Esophagus (tissue), 2 donors: ENCODE measurements at regions not wholly inside any gene's neighbourhood (a gene's known extent, or its start where the extent isn't known, plus 50 kb on each side); places are given as distances from the start of the nearest gene placed in this dataset.

Experiments
- H3K27ac ChIP-seq, 2 donors: one replicate each; pipeline ENCODE4 v1.5.1; 2013; ENCODE audit warnings: low read depth in 2 of 2, mild to moderate bottlenecking in 2 of 2, inconsistent platforms in 1 of 2, low read length in 1 of 2, moderate library complexity in 1 of 2
- H3K27me3 ChIP-seq, 2 donors: one replicate each; pipeline ENCODE4 v1.6.1; 2013; ENCODE audit warnings: low read length in 2 of 2, control low read depth in 1 of 2, mild to moderate bottlenecking in 1 of 2; ENCODE audit not compliant: insufficient read depth in 2 of 2, control insufficient read depth in 1 of 2
- H3K36me3 ChIP-seq, 2 donors: one replicate each; pipeline ENCODE4 v1.6.1; 2013; ENCODE audit warnings: low read length in 1 of 2; ENCODE audit not compliant: control insufficient read depth in 2 of 2, insufficient read depth in 2 of 2
- H3K4me1 ChIP-seq, 2 donors: one replicate each; pipeline ENCODE4 v1.6.1; 2013; ENCODE audit warnings: low read length in 1 of 2; ENCODE audit not compliant: control insufficient read depth in 2 of 2, insufficient read depth in 2 of 2
- H3K4me3 ChIP-seq, 2 donors: one replicate each; pipeline ENCODE4 v1.5.1; 2013; ENCODE audit warnings: low read length in 2 of 2, mild to moderate bottlenecking in 2 of 2, low read depth in 1 of 2, moderate library complexity in 1 of 2
- H3K9me3 ChIP-seq, 2 donors: one replicate each; pipeline ENCODE4 v1.6.1; 2013; ENCODE audit warnings: mild to moderate bottlenecking in 2 of 2, low read depth in 1 of 2, low read length in 1 of 2, moderate library complexity in 1 of 2; ENCODE audit not compliant: control insufficient read depth in 2 of 2, insufficient read depth in 1 of 2
- WGBS, 2 donors: extraction: QIAGEN DNeasy Blood & Tissue Kit; methylation state at CpG; one replicate each; pipeline ENCODE4 v1.1.7; 2013; 5-methylcytosine and 5-hydroxymethylcytosine counted together
- donor health status: healthy with polysubstance abuse.
- donor health status: Bipolar disorder and iron deficiency.

GRCh38 chr13:33730619-33731018 is 87.3 kb upstream of the RFC3 start:
- Histone ChIP-seq H3K9me3 (no peaks in the 10 kb centered on the region), H3K4me3 (no peak overlapping the region), H3K27ac (no peak overlapping the region), H3K4me1 (peaks cover 0 to 3% of the 10 kb centered on the region in 2 donors), H3K36me3 (no peaks in the 10 kb centered on the region), H3K27me3 (no peaks in the 10 kb centered on the region)
- 89 to 94% methylated on average over 5 of the region's 5 CpGs for WGBS, 2 donors

- Histone ChIP-seq H3K36me3 (no peaks in the 10 kb centered on the region), H3K27ac (no peak overlapping the region), H3K4me3 (no peak overlapping the region), H3K9me3 (no peaks in the 10 kb centered on the region), H3K27me3 (no peaks in the 10 kb centered on the region), H3K4me1 (no peaks in the 10 kb centered on the region)
- WGBS, 2 donors: 74 to 84% methylated on average over 1 of the region's 1 CpG
These were observed 82.7 kb upstream of the RFC3 start for GRCh38 chr13:33735276-33735675.

GRCh38 chr13:33739254-33739653 is 78.7 kb upstream of the RFC3 start:
- no peaks in the 10 kb centered on the region for H3K9me3 ChIP-seq
- H3K4me1 ChIP-seq: no peaks in the 10 kb centered on the region
- 86 to 89% methylated on average over 4 of the region's 4 CpGs for WGBS, 2 donors
- H3K36me3 ChIP-seq: no peaks in the 10 kb centered on the region
- no peaks in the 10 kb centered on the region for H3K27me3 ChIP-seq
- no peak overlapping the region for H3K27ac ChIP-seq
- H3K4me3 ChIP-seq: no peak overlapping the region

- H3K4me3 ChIP-seq: no peak overlapping the region
- no peaks in the 10 kb centered on the region for H3K27me3 ChIP-seq
- no peaks in the 10 kb centered on the region for H3K36me3 ChIP-seq
- H3K27ac ChIP-seq: no peak overlapping the region
- H3K9me3 ChIP-seq: no peaks in the 10 kb centered on the region
- H3K4me1 ChIP-seq: no peaks in the 10 kb centered on the region
- WGBS, 2 donors: 48 to 63% methylated on average over 2 of the region's 2 CpGs
These were observed 77.8 kb upstream of the RFC3 start for GRCh38 chr13:33740134-33740538.

GRCh38 chr13:33742321-33742720 is 75.6 kb upstream of the RFC3 start:
- Histone ChIP-seq H3K4me3 (no peak overlapping the region), H3K36me3 (no peaks in the 10 kb centered on the region), H3K9me3 (no peaks in the 10 kb centered on the region), H3K27me3 (no peaks in the 10 kb centered on the region), H3K4me1 (peaks cover 0 to 2% of the 10 kb centered on the region in 2 donors), H3K27ac (no peak overlapping the region)
- 92 to 97% methylated on average over 4 of the region's 4 CpGs for WGBS, 2 donors

GRCh38 chr13:33743438-33744368 is 74.2 kb upstream of the RFC3 start:
- no peak overlapping the region for H3K4me3 ChIP-seq
- WGBS, 2 donors: 79 to 84% methylated on average over 6 of the region's 6 CpGs

GRCh38 chr13:33744589-33745369 is 73.2 kb upstream of the RFC3 start:
- H3K4me3 ChIP-seq: no peak overlapping the region
- no peaks in the 10 kb centered on the region for H3K27me3 ChIP-seq
- H3K4me1 ChIP-seq: peaks cover 0 to 2% of the 10 kb centered on the region in 2 donors
- 40 to 52% methylated on average over 3 of the region's 3 CpGs for WGBS, 2 donors
- H3K9me3 ChIP-seq: peaks cover 0 to 4% of the 10 kb centered on the region in 2 donors
- H3K27ac ChIP-seq: no peak overlapping the region
- no peaks in the 10 kb centered on the region for H3K36me3 ChIP-seq

More at GRCh38 chr13:33743438-33744368, 74.2 kb upstream of the RFC3 start:
- no peaks in the 10 kb centered on the region for H3K36me3 ChIP-seq
- no peak overlapping the region for H3K27ac ChIP-seq
- peaks cover 0 to 4% of the 10 kb centered on the region in 2 donors for H3K9me3 ChIP-seq
- H3K4me1 ChIP-seq: peaks cover 0 to 2% of the 10 kb centered on the region in 2 donors
- no peaks in the 10 kb centered on the region for H3K27me3 ChIP-seq

- H3K4me1 ChIP-seq: peaks cover 0 to 2% of the 10 kb centered on the region in 2 donors
- no peaks in the 10 kb centered on the region for H3K27me3 ChIP-seq
- no peak overlapping the region for H3K4me3 ChIP-seq
- no peaks in the 10 kb centered on the region for H3K36me3 ChIP-seq
- no peak overlapping the region for H3K27ac ChIP-seq
- peaks cover 0 to 4% of the 10 kb centered on the region in 2 donors for H3K9me3 ChIP-seq
- 51 to 58% methylated on average over 7 of the region's 7 CpGs for WGBS, 2 donors
These were observed 72.3 kb upstream of the RFC3 start for GRCh38 chr13:33745370-33746324.

- H3K9me3 ChIP-seq: peaks cover 0 to 4% of the 10 kb centered on the region in 2 donors
- H3K36me3 ChIP-seq: no peaks in the 10 kb centered on the region
- no peak overlapping the region for H3K27ac ChIP-seq
- H3K4me1 ChIP-seq: peaks cover 0 to 2% of the 10 kb centered on the region in 2 donors
- no peak overlapping the region for H3K4me3 ChIP-seq
- 99% methylated on average over 2 of the region's 2 CpGs for WGBS, 2 donors
- H3K27me3 ChIP-seq: no peaks in the 10 kb centered on the region
These were observed 71.1 kb upstream of the RFC3 start for GRCh38 chr13:33746867-33747266.
